Suprapubic skin (tissue), 3 donors: ENCODE measurements at regions not wholly inside any gene's neighbourhood (a gene's known extent, or its start where the extent isn't known, plus 50 kb on each side); places are given as distances from the start of the nearest gene placed in this dataset.

ENCODE experiments used
- CTCF ChIP-seq, 2 donors: fragments of 200-600 bp in 1 of 2; fragments of 450-650 bp in 1 of 2; sonication (generic) in 1 of 2; IDR thresholded peaks; one replicate each; pipeline ENCODE4 v1.5.1; 2016 to 2019; ENCODE audit warnings: antibody characterized with exemption in 2 of 2, mild to moderate bottlenecking in 1 of 2, moderate library complexity in 1 of 2
- POLR2AphosphoS5 ChIP-seq, 3 donors: sonication (generic); formaldehyde crosslinking; IDR thresholded peaks; one replicate each; pipeline ENCODE4 v1.6.1; 2017; ENCODE audit warnings: antibody characterized with exemption in 3 of 3

GRCh38 chr4:15368856-15369255 lies 59.0 kb upstream of the C1QTNF7 start:
- TF ChIP-seq CTCF (IDR thresholded peaks at IDR 0.05) (no peak), POLR2AphosphoS5 (IDR thresholded peaks at IDR 0.05) (no peak)
